ENCODE measurements at regions not wholly inside any gene's neighbourhood (a gene's known extent, or its start where the extent isn't known, plus 50 kb on each side); places are given as distances from the start of the nearest gene placed in this dataset.
"Not testable (repeated sequence)": the region's sequence is repeated elsewhere in the genome, so short reads cannot be mapped to it uniquely, and the experiment has no call there.

GRCh38 chr3:177361081-177361938 is 164.0 kb upstream of the TBL1XR1 start:
- H3K27ac ChIP-seq, result peak overlapping the region; percentile 80 to 94
- H3K9me3 ChIP-seq, result no peaks in the 10 kb centered on the region
- no peak overlapping the region for H3K4me3 ChIP-seq
- DNase-seq (ENCODE audit: low spot score), result no peak
- no peaks in the 10 kb centered on the region for H3K36me3 ChIP-seq
- H3K27me3 ChIP-seq, result no peaks in the 10 kb centered on the region
- H3K4me1 ChIP-seq, result peaks cover 0 to 65% of the 10 kb centered on the region in 2 donors
- TF ChIP-seq CTCF (IDR thresholded peaks at IDR 0.05), result no peak

GRCh38 chr3:177362626-177363025 is 165.3 kb upstream of the TBL1XR1 start:
- no peak for DNase-seq (ENCODE audit: low spot score)
- no peaks in the 10 kb centered on the region for H3K27me3 ChIP-seq
- no peaks in the 10 kb centered on the region for H3K36me3 ChIP-seq
- peaks cover 0 to 52% of the 10 kb centered on the region in 2 donors for H3K4me1 ChIP-seq
- H3K4me3 ChIP-seq, result no peak overlapping the region
- H3K9me3 ChIP-seq, result no peaks in the 10 kb centered on the region
- no peak for TF ChIP-seq CTCF (IDR thresholded peaks at IDR 0.05)
- no peak overlapping the region for H3K27ac ChIP-seq

- no peak for TF ChIP-seq CTCF (IDR thresholded peaks at IDR 0.05)
- no peaks in the 10 kb centered on the region for H3K27me3 ChIP-seq
- H3K4me3 ChIP-seq, result no peak overlapping the region
- no peaks in the 10 kb centered on the region for H3K36me3 ChIP-seq
- H3K4me1 ChIP-seq, result peaks cover 0 to 36% of the 10 kb centered on the region in 2 donors
- no peak for DNase-seq (ENCODE audit: low spot score)
- no peak overlapping the region for H3K27ac ChIP-seq
- H3K9me3 ChIP-seq, result no peaks in the 10 kb centered on the region
Measured at GRCh38 chr3:177364236-177364635, 167.0 kb upstream of the TBL1XR1 start.

- H3K27ac ChIP-seq; DNase-seq (ENCODE audit: low spot score); H3K9me3 ChIP-seq; H3K4me3 ChIP-seq; H3K36me3 ChIP-seq; H3K27me3 ChIP-seq: not testable (repeated sequence)
- H3K4me1 ChIP-seq, result peaks cover 0 to 27% of the 10 kb centered on the region in 2 donors
Measured at GRCh38 chr3:177365294-177365693, 168.0 kb upstream of the TBL1XR1 start.

GRCh38 chr3:177367788-177368187 is 170.5 kb upstream of the TBL1XR1 start:
- no peak for DNase-seq (ENCODE audit: low spot score)
- Histone ChIP-seq H3K36me3 (no peaks in the 10 kb centered on the region), H3K4me1 (peaks cover 0 to 2% of the 10 kb centered on the region in 2 donors), H3K27me3 (no peaks in the 10 kb centered on the region), H3K9me3 (no peaks in the 10 kb centered on the region), H3K4me3 (no peak overlapping the region), H3K27ac (no peak overlapping the region)
- no peak for TF ChIP-seq CTCF (IDR thresholded peaks at IDR 0.05)

GRCh38 chr3:177370246-177370822 is 173.1 kb upstream of the TBL1XR1 start:
- Histone ChIP-seq H3K4me3 (no peak overlapping the region), H3K4me1 (no peaks in the 10 kb centered on the region), H3K27me3 (no peaks in the 10 kb centered on the region), H3K27ac (no peak overlapping the region), H3K36me3 (no peaks in the 10 kb centered on the region), H3K9me3 (no peaks in the 10 kb centered on the region)
- TF ChIP-seq CTCF (IDR thresholded peaks at IDR 0.05), result no peak
- DNase-seq (ENCODE audit: low spot score), result no peak
